Amniotic epithelial cell (primary cell): ENCODE measurements at regions not wholly inside any gene's neighbourhood (a gene's known extent, or its start where the extent isn't known, plus 50 kb on each side); places are given as distances from the start of the nearest gene placed in this dataset.

Experiments used
- DNase-seq: peaks from one replicate; pipeline ENCODE4 v3.0.0-alpha.2; 2010; ENCODE audit warnings: low read depth

GRCh38 chr9:13552606-13553215 lies 273.2 kb upstream of the MPDZ start:
- no peak for DNase-seq

DNA sequence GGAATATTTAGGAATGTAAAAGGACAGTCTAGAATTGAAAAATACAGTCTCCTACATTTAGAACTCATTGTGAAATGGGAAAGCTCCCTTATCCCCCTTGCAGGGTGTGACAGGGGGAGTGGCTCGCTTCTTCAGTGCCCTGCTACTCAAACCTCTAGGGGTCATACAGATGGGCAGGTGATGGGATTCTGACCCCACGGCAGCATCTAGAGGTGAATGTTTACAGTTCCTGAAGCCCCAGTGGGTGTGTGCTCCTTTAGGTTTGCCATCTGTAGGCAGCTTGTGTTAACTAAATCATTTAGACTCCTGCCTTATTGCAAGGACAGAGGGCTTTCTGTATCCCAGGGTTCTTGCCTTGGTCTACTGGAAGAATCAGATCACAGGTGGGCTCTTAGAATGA lies 271.0 kb upstream of the MPDZ start:
- DNase-seq = no peak

DNA sequence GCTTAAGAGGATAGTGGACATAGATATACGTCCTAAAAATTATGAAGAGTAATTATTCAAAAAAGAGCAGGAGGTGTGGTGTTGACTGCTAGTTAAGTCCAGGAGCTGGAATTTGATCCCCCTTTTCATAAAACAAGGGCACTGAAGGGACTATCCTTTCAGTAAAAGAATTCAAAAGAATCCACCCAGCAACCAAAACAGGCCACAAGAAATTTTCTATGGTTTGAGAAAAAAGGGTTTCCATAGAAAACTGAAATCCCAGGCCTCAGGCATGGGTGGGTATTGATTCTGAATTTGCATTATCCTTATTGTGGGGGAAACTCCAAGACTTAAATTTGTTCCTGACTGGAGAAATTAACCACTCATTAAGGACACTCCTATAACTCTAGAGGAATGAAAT lies 269.0 kb upstream of the MPDZ start:
- DNase-seq = no peak

DNA sequence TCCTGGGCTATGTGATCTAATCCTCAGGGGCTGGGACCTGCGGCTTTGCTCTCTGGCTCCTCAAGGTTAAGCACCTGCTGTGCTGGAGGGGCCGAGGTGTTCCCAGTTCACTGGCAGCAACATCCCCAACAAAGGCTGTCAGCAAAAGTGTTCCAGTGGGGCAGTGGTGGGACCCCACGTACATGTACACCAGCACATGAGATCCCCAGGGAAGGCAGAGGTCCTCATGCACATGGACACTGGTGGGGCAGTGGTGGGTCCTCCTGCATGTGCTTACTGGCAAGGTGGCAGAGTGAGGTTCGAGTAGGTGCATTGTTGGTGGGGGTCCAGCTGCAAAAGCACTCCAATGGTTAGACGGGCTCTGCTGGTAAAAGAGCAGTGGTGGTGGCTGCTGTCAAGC lies 255.6 kb upstream of the MPDZ start:
- no peak for DNase-seq

DNA sequence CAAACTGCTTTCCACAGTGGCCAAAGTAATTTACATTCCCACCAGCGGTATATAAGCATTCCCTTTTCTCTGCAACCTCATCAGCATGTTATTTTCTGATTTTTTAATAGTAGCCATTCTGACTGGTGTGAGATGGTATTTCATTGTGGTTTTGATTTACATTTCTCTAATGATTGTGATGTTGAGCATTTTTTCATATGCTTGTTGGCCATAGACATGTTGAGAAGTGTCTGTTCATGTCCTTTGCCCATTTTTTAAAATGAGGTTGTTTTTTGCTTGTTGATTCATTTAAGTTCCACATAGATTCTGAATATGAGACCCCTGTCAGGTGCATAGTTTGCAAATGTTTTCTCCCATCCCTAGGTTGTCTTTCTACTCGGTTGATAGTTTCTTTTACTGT lies 254.5 kb upstream of the MPDZ start:
- DNase-seq = no peak

GRCh38 chr9:13532407-13532806 lies 252.9 kb upstream of the MPDZ start:
- no peak for DNase-seq

DNA sequence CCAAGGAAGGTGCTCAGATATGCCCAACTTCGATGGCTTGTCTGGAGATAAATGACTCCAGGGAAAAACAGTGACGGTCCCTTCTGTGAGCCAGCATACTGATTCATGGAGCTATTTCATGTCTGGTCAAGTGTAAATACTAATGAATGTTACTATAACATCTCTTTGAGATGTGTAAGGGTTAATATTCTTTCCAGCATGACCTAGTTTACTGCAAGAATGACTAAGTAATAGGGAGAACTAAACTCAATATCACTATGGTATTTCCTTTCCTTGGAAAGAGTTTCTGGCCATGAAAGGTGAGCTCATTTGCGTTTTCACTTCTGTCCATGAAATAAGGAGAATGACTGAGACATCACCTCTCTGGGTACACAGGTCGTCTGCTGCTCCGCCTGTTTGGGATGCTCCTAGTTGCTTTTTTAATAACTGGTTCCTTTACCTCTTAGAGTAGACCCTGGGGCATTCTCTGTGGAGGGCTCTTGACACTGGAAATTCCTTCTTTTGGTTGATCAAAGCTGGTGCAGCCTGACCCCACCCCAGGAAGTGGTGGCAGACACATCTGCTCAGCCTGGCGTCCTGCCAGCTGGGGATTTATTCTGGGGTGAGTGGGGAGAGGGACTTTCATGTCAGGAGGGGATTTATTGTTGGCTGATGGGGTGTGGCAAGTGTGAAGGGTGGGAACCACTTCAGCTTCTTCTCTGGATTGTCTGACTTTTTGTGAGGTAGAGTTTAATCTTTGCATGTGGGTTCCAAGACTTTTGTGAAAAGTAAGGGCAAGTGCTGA lies 250.0 kb upstream of the MPDZ start:
- DNase-seq = no peak

GRCh38 chr9:13524245-13524644 lies 244.8 kb upstream of the MPDZ start:
- DNase-seq = peak; percentile 8

DNA sequence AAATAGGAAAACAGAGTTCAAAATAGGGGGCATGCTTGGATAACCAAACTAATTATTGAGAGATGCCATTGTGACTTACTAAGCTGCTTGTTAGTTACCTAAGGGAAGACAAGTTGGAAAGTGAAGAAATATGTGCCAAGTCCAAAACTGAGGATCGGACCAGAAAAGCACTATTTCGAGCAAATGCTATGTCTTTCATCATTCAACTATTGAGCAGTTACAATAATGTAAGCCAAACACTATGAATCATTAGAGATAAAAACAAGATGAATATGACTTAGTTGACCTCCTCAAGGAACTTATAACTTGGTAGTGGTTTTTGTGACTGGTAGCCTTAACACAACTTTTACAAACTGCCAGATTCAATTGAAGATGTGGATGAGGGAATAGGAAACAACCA lies 240.6 kb upstream of the MPDZ start:
- DNase-seq = no peak

GRCh38 chr9:13513716-13514444 lies 234.4 kb upstream of the MPDZ start:
- peak; percentile 12 for DNase-seq

- DNase-seq = no peak
Measured at GRCh38 chr9:13513286-13513685, 233.8 kb upstream of the MPDZ start.

DNA sequence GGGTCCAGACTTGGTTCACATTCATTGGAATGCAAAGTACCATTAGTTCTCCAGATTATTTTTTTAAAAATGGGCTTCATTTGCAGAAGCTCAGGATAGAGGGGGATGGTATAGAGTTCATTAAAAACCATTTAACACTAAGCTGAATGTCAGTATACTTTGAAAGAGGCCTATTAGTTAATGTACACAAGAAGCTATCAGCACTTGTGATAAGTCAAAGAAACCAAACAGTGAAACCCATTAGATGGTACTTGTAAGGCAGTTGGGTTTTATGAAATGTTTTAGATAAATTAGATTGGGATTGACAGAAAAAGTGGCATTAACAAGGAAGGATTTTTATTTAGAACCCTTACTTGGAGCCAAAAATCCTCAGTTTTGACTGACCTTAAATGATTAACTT lies 229.2 kb upstream of the MPDZ start:
- no peak for DNase-seq

- no peak for DNase-seq
Measured at GRCh38 chr9:13508086-13508485, 228.6 kb upstream of the MPDZ start.

DNA sequence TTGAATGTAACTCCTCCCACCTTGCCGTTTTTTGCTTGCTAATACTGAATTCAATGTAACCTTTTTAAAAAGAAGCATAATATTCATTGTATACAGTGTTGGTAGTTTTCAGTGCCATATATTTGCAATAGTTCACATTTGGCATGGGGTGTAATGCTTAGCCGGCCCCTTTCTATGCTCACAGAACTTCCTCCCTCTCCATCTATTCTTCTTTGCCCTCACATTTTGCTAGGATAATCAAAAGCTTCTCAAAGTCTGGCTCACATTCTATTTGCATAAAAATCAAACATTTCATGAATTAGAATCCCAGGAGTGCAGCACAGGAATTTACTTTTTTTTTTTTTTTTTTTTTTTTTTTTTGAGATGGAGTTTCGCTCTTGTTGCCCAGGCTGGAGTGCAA lies 226.3 kb upstream of the MPDZ start:
- no peak for DNase-seq

DNA sequence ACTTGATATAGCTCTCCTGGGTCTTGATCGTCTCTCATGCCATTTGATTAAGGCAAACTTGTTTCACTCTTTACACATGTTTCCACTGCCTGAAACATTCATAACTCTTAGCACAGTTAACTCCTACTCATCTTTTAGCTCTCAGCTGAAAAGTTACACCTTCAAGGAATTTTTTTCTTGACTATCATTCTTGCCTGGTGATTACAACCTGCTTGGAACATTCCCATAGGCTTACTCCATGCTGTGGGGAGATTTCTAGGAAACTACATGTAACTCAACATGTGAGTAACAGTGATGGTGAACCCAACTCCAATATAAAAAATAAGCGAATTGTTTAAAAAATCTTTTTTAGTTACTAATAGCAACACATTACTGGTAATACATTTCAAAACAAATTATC lies 224.1 kb upstream of the MPDZ start:
- DNase-seq = peak; percentile 17

- DNase-seq = no peak
Measured at GRCh38 chr9:13502484-13502883, 223.0 kb upstream of the MPDZ start.

- no peak for DNase-seq
Measured at GRCh38 chr9:13501018-13501417, 221.5 kb upstream of the MPDZ start.

DNA sequence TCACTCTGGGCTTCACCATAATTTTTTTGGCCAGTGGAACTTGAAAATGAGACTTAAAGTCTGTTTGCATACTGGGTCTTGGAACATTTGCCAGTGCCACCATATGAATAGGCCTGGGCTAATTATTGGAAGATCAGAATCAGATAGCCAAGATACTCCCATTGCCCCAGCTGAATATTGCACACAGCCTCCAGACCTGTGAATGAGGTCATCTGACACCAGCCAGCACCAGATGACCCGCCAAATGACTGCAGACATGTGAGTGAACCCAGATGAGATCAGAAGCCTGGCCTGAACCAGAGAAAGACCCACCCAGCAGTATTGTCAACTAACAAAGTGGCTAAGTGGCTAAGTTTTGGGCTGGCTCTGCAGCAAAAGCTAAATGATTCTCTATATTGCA lies 220.5 kb upstream of the MPDZ start:
- no peak for DNase-seq

DNA sequence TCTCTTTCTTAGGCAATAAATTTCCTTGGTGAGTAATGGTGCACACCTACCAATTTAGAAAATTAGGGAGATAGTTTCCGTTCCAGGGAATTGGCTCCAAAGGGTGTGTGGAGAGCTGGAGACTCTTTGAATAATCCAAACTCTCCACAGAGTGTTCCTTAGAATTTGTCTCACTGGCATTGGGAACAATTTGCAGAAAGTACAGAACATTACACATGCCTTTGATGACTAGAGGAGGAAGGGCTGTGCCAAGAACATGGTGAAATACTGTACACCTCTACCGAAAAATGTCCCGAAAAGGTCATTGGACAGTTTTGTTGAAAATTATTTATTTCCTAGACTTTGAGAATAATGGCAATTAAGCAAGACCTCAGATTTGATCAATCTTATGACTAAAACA lies 214.2 kb upstream of the MPDZ start:
- no peak for DNase-seq

DNA sequence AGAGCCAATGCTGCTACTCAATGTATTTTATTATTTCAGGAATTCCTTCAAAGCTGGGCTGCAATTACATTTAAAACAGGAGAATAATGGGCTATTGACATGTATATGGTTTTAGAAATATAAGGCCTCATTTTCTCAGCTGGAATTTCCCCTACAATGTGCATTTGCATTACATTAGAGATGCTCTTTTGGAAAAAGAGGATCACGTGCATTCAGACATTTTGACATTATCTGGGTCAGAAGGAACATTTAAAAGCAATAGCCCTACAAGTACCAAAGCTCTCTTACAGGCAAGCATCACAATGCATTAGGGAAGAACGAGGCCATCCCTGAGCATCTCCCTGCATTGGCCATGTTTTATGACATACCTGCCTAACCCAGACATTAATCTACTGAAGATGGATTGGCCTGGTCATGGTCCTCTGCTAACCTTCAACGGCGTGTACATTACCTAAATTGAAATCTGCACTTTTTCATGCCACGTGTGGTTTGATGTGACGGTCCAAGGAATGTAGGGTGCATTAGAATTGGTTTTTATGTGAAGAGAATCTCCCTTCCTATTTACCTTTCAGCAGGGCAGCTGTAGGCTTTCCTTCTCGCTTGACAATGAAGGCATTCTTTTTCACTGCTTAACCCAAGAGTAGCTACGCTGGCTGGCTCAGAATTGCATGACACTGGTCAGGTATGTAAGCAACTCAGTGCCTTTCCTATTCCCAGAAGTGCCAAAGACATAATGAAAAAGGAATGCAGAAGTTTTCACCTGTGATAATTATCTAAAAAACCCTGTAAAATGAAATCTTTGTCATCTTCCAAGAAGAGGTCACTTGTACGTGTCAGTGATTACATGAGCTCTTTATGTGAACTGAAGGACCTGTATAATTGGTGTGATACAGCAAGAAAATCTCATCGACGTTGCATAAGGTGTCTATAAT lies 212.3 kb upstream of the MPDZ start:
- DNase-seq = no peak

- DNase-seq = no peak
Measured at GRCh38 chr9:13491138-13491492, 211.6 kb upstream of the MPDZ start.

DNA sequence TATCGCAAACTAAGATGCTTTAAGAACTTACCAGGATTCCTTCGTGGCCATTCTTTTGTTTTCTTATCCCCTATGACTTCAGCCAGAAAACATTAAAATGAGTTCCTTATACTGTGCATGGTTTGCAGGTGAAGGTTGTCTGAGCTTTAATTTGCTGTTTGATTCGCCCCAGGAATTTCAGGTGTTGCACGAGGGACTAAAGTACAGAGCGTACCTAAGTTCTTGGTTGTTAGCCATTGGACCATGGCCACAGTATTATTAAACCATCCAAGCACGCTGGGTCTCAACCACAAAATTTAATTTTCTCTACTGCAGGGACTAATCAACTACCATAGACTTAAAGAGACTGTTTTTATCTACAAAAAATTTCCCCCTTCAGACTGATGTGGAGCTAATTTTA lies 208.4 kb upstream of the MPDZ start:
- no peak for DNase-seq
